ENCODE measurements at regions not wholly inside any gene's neighbourhood (a gene's known extent, or its start where the extent isn't known, plus 50 kb on each side); places are given as distances from the start of the nearest gene placed in this dataset.

GRCh38 chr6:76441875-76442274 lies 369.4 kb upstream of the IMPG1 start:
- no peak for TF ChIP-seq EZH2 (IDR thresholded peaks at IDR 0.05; ENCODE audit: borderline replicate concordance)
- no peak for TF ChIP-seq CTCF (IDR thresholded peaks at IDR 0.05; ENCODE audit: poor library complexity)

Data from hepatocyte (in vitro differentiated cells).